ENCODE measurements at regions not wholly inside any gene's neighbourhood (a gene's known extent, or its start where the extent isn't known, plus 50 kb on each side); places are given as distances from the start of the nearest gene placed in this dataset.

DNA sequence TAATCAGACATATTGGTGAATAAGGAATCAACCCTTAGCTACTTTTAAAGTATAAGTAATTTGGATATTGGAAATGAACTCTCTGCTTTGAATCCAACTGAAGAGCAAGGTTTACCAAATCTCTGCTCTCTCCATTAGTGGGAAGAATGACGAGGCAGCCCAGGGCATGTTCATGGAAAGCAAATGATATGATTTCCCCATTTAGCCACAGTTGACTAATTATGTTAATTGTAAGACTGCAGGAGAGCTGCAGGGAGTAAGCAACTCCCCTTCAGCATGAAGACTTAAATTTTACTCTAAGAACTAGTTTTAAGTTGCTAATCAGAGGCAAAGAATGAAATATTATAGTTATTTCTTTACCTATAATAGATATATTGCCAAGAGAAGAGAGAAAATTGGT is 194.3 kb upstream of the CD180 start:
- DNase-seq (ENCODE audit: low read depth in 4 of 4, low spot score in 1 of 4), result no peak

DNA sequence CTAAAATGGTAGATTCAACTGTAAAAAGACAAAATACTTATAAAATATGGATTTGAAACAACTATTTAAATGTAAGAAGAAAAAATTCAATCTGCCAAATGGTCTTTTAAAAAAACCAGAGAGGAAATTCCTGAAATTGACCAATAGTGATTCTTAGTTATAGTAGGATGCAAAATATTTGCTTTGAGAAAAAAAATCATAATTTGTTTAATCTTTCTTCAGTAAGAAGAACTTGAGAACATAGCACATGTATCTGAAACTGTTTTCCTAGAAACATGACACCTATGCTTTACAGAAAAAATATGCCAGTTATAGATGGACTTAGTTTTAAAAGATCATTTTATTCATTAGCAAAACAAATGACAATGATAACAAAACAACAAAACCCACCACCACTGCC is 186.9 kb upstream of the CD180 start:
- no peak for DNase-seq (ENCODE audit: low read depth in 4 of 4, low spot score in 1 of 4)

DNA sequence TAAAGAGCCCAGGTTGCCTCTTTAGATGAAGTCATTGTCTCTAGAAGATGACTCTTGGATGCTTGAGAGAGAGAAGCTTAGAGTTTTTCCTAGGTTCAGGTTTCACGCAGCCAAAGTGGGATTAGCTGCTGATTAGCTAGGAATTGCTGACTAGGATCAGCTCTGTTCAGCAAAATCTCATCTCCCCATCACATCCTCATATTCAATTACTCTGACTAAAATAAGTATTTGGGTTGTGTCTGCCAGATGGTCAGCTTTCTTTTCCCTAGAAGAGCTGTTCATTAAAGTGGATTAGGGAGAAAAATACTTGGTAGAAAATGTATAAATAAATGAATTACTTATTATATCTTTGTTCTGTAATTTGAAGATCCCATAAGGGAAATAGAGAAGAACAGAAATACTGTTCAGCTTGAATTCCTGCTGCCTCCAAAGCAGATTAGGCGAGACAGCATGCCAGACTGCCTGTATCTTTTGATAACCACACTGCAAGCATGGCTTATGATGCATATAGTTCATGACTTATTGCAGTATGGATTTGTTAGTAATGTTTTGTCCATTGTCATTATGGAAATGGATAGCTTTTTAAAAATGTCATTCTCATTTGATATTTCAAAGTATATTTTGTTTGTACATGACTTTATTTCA is 184.8 kb upstream of the CD180 start:
- DNase-seq (ENCODE audit: low read depth in 4 of 4, low spot score in 1 of 4), result no peak

DNA sequence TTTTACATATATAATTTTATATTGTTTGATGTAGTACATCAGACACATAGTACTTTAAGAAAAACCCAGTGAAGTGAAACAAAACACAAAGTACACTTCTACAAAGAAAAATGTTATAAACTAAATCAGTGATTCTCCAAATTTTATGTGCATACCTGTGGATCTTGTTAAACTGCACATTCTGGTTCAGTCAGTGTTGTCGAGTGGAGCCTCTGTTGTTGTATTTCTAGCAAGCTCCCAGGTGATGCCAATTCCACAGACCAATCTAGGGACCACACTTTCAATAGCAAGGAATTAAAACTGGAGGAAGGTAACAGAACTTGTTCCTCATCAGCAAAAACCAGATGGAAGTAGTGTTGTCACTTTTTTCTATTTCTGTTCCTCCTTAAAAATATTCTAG is 183.8 kb upstream of the CD180 start:
- no peak for DNase-seq (ENCODE audit: low read depth in 4 of 4, low spot score in 1 of 4)

DNA sequence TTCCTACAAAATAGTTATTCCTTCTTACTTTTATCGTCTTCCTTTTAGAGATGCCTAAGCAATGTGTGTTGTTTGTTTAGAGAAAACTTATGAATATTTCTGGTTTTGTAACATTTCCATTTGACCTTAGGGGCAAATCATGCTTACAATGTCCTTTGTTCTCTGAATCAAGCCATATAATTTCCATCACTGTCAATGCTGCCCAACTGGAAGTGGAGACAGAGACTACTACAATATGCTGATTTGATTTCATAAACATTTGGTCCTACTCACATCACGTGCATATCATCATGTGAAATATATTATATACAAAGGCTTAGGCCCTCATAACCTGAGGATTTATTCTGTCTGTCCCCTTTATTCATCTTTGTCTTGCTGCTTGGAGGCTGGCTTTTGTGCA is 183.2 kb upstream of the CD180 start:
- no peak for DNase-seq (ENCODE audit: low read depth in 4 of 4, low spot score in 1 of 4)

DNA sequence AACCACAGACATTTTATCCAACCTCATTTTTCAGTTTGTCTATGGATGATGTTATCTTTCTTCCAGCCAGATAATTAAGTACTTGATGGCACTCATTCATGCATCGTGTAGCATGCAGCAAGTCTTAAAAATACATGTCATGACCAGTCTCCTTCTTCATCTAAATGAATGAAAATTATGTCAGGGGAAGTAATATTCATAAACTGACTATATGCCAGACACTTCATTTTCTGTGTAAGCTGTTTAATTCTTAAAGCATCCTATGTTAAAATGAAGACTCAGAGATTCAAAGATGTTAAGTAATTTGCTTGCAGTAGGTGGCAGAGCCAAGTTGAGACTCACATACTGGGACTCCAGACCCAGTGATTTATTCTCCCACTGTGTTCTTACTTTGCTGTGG is 181.7 kb upstream of the CD180 start:
- DNase-seq (ENCODE audit: low read depth in 4 of 4, low spot score in 1 of 4), result no peak

DNA sequence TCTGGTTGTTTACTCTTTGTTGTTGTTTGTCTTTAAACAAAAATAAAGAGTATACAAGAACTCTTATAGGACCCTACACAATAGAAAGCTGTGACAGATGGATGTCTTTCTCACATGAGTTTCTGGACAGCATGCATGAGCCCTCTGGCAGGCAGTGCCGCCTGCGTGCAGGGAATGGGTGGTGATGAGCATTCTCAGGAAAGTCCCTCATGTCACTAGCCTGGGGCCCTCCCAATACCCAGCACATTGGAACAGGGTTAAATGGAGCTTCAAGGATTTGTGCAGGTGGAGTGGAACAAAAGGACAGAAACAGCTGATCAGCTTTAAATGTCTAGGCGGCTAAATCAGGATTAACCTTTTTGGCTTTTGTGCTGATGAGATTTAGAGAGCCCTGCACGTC is 181.0 kb upstream of the CD180 start:
- no peak for DNase-seq (ENCODE audit: low read depth in 4 of 4, low spot score in 1 of 4)

DNA sequence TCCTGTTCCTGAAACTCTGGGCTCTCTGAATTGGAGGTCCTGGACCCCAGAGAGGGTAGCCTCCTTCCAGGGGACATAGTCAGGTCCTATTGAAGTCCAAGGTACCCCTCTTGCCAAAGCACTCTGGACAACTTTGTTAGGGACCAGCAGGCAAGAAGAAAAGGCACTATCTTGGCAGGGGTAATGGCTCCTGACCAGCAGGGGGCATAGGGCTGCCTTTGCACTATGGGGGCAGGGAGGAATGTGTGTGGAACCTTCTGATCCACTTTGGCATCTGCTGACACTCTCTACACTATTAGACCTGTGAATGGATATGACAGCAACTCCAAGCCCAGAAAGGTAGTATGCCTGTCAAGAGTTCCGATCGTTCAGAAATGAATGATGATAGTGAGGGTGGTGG is 179.0 kb upstream of the CD180 start:
- DNase-seq (ENCODE audit: low read depth in 4 of 4, low spot score in 1 of 4), result no peak

DNA sequence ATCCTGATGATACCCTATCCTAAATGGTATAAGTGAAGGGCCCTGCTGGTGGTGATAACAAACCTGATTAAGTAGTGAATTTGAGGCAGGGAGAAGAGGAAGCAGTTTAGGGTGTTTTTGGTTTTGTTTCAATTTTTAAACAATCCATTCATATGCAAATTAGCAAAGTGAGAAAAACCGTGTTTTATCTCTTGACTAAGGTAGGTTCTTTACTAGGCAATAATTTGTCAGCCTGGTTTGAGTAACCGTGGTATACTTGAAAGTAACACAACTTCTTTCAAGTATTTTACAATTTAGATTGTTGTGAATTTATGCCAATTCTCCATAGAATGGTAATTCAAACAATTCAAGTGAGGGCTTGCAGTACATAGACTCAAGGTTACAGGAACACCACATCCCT is 177.8 kb upstream of the CD180 start:
- no peak for DNase-seq (ENCODE audit: low read depth in 4 of 4, low spot score in 1 of 4)

DNA sequence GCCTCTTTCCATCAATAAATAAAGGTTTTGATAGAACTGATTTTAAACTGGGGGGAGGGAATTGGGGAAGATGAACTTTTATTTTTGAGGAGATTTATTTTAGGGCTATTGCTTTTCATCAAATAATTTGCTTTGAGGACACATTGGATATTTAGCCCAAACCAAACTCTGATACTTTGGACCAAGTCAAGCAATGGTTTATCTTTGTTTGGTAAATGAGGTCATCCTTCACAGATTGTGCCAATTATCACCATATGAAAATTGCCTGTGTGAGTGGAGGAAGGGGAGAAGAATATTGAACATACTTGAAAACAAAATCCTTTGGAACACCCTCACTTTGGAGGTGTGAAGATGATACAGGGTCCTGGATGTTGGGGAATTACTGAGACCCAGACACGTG is 176.9 kb upstream of the CD180 start:
- DNase-seq (ENCODE audit: low read depth in 4 of 4, low spot score in 1 of 4), result no peak

DNA sequence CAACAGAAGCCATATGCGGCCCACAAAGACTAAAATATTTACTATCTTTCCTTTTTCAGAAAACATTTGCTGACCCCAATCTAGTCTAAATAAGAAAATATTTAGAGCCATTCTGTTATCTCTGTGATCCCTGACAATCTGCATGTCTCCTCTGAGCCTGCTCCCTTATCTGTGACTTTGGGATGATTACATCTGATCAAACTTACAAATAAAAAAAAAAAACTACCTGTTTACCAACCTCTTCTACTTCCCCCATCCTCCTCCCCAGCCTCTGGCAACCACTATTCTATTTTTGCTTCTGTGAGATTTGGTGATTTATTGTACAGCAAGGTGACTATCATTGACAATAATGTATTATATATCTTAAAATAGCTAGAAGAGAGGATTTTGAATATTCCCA is 176.3 kb upstream of the CD180 start:
- no peak for DNase-seq (ENCODE audit: low read depth in 4 of 4, low spot score in 1 of 4)

DNA sequence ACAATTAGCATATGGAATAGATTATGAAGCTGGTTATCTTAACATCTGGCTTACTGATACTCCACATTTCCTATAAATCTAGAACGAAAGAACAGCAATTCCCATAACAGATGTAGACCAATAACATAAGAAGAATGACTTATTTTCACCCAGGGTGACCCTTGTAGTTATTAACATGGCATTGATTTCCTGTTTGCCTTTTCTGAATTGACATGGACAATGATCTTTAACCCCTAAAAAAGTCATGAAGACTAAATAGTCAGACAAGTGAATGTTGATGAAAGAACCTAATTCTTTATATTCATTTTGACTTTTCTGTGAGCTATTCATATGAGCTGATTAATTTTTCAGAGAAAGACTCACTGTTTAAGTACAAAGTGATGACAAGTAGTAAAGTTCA is 175.3 kb upstream of the CD180 start:
- DNase-seq (ENCODE audit: low read depth in 4 of 4, low spot score in 1 of 4), result no peak

DNA sequence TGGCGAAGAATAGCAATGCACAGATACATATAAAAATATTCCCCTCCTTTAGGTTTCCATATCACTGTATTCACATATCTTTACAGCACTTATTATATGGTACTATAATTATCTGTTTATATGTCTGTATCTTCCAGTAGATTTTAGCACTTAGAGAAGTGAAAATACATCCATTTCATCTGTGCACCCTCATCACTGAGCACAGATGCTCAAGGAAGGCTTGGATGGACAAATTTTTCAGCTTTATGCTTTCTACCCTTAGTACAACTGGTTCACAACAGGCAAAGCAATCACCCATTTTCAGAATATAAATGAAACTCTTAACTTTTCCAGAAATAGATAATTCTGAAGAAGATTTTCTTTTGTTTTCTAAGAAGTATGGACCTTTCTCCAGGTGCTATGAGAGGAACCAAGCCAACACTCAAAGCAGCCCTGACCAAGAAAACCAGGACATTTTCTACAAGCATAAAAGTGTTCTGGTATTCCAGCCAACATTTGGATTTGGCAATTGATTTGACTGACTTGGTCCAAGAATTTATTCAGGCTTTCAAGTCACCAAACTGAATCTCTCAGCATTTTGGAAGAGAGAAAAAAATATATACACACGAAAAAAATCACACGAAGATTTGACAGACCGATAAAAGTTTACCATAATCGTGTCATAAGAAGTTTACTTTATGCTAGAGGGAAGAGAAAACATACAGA is 170.2 kb upstream of the CD180 start:
- no peak for DNase-seq (ENCODE audit: low read depth in 4 of 4, low spot score in 1 of 4)

DNA sequence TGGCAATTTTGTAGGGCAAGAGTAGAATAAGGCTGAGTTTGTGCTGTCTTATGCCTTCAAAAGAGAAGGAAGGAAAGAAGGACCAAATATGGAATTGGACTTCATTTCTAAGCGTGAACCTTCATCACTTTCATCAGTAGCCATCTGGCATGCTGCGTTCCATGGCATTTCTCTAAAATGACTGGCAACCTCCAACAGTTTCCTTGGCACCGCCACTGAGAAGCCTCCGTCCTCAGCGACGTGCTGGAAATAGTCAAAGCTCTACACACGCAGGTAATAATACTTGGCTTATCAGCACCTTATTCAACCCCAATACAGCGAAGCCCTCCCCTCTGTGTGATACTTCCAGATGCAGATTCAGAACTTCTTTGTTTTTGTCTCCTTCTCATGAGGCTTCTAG is 169.7 kb upstream of the CD180 start:
- DNase-seq (ENCODE audit: low read depth in 4 of 4, low spot score in 1 of 4), result no peak

DNA sequence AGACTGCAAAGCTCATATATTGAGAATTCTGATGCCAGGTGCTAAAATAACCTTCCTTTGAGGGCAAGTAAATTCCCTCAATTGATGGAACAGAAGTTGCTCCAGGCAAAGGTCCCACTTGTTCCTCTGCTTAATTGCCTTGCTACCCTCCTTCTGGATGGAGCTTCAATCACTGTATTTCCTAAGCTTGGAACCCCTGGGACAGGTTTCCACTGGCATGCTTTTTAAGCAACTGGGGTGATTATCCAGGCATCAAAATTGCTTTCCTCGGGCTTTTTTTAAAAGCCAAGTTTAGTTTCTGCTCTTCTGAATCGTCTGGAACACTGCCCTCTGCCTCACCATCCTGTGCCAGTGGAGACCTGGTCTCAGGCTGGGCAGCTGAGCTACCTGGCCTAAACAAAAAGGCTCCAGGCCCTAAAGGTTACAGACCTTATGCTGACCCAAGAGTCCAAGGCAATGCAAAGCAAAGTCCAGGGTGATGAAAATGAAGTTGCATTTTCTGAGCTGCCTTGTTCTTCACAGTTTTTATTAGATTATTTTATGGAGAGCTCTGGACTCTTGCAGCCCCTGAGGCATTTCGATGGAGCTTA is 167.9 kb upstream of the CD180 start:
- DNase-seq (ENCODE audit: low read depth in 4 of 4, low spot score in 1 of 4), result no peak

DNA sequence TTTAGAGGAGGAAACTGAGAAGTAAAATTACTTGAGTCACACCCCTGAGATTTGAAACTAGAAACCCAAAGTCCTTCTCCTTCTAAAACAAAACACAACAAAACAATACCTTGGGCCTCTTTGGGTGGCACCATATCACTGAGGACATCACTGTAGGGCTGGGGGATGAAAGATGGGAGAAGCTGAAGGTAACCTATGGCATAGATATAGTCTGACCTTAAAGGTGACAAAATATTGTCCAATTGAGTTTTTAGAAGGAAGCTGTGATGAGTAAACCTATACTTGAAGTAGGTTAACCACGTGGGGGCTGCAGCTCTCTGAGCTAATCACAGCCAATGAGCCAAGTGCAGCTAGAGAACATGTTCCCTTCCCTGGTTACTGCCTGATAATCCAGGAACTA is 167.4 kb upstream of the CD180 start:
- no peak for DNase-seq (ENCODE audit: low read depth in 4 of 4, low spot score in 1 of 4)

DNA sequence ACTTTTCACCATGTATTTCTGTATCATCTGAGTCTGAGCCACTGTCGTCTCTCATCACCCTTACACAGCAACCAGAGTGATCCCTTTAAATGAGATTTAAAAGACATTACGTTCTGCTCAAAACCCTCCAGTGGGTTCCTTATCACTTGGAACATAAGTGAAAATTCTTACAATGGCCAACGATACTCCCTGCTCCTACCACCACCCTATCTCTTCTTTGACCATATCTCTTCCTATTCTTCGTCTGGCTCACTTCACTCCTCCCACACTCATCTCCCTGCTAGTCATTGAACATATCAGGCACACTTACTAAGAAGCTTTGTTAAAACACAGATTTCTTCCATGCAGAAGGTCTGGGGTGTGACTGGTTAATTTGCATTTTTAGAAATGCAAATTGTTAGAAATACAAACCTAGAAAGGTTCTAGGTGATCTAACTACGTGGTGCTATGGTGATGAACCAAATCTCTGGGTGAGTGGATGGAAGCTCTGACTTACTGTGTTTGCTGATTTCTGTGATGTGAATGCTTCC is 166.6 kb upstream of the CD180 start:
- DNase-seq (ENCODE audit: low read depth in 4 of 4, low spot score in 1 of 4), result no peak

DNA sequence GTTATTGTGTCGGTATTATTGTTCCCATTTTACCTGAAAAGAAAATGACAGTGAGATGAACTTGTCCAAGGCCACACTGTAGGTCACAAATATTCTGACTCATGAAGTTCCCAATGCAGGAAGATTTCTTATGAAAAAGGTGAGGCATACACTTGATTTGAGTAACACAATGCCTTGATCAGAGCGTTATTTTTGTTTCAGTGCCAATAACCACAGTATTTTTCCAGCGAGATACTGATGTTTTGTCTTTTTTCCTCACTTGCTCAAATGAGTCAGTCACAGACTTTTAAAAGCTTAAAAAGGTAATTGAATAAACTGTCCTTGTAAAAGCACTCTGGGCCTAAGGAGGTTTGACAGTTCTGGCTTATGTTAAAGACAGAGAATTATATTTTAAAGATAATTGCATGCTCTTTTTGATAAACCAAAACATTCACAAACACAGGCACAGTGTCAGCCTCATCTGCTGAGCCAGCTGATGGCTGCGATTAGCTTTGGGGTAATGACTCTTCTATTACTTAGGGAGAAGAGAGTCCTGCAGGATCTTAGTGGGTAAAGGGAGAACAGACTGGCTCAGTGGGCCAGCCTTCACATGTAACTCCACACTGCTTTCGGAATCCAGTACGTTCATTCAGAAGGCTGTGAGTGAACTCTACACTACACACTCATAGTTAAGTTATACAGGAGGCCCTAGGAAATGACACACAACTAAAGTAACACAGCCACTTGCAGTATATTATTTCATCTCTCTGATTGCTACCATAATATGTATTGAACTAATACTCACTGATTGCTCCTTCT is 165.5 kb upstream of the CD180 start:
- no peak for DNase-seq (ENCODE audit: low read depth in 4 of 4, low spot score in 1 of 4)

DNA sequence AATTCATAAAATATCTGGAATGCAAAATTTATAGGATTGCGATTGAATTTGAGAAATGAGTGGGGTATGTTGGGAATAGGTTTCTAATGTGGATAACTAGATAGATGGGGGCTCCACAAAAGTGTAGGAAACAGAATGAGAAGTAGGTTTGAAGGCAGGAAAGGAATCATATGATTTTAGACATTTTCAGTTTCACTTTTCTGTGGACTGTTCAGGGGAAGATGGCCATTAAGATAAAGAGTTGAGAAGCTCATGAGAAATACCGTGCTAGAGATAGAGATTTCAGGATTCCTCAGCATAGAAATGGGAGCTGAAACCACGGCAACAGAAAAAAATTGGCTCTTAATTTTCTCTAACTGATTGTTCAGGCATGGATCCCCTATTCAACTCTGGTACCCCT is 163.4 kb upstream of the CD180 start:
- no peak for DNase-seq (ENCODE audit: low read depth in 4 of 4, low spot score in 1 of 4)

DNA sequence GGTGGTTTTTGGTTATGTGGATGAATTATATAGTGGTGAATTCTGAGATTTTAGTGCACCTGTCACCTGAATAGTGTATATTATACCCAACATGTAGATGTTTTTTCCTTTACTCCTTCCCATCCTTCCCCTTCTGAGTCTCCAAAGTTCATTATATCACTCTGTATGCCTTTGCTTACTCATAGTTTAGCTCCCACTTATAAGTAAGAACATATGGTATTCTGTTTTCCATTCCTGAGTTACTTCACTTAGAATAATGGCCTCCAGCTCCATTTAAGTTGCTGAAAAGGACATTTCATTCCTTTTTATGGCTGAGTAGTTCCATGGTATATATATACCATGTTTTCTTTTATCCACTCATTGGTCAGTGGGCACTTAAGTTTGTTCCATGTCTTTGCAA is 161.6 kb upstream of the CD180 start:
- DNase-seq (ENCODE audit: low read depth in 4 of 4, low spot score in 1 of 4), result no peak

DNA sequence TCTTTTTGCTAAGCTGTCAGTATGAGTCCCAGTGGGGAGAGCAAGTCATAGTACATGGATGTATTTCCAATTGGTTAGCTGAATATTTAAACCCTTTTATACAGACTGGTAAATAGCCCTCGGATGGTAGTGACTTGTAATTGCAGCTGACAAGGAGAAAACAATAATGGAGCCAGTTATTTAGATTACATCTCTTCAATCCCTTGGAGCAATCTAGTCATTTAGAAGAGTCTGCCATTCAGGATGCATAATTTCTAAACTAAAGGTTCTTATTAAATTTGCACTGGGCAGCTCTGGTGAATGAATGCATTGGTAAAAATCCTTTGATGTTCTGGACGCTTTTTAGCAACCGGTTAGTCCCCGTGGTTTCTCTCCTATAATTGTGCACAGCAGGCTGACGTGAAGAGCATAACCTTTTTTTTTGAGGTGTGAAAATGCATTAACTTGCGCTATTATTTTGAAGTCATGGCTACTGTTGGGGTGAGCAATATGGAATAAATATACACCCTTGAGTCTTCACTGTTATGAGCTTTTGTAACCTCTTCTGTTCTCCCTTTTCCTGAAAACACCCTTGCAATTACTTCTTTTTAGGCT is 158.6 kb upstream of the CD180 start:
- DNase-seq (ENCODE audit: low read depth in 4 of 4, low spot score in 1 of 4), result no peak
